Activated CD4-positive, alpha-beta T cell treated with anti-CD3 and anti-CD28 coated beads for 36 hours (primary cell): ENCODE measurements at regions not wholly inside any gene's neighbourhood (a gene's known extent, or its start where the extent isn't known, plus 50 kb on each side); places are given as distances from the start of the nearest gene placed in this dataset.
A peak's percentile ranks its signal among the peaks of the same experiment; 100 is the strongest.

ENCODE experiments used
- ATAC-seq: fragments of 200-7000 bp; cut with Tn5 transposase; one replicate; pipeline ENCODE4 v1.10.0; 2021; ENCODE audit warnings: mild to moderate bottlenecking, moderate library complexity
- CTCF ChIA-PET: fragments of 350-600 bp; sonication (Branson Sonifier 250); formaldehyde crosslinking; loops from one replicate; lab custom pipeline; 2021; ENCODE audit warnings: antibody characterized with exemption; lab: Charles Lee
- POLR2A ChIA-PET: fragments of 350-600 bp; sonication (Branson Sonifier 250); formaldehyde crosslinking; loops from one replicate; lab custom pipeline; 2021; ENCODE audit warnings: antibody characterized with exemption, inconsistent platforms; lab: Charles Lee
- DNase-seq: peaks from one replicate; pipeline ENCODE4 v3.0.0-alpha.2; 2020
- H3K27ac Mint-ChIP-seq: one replicate; pipeline ENCODE4 v1.8.0; 2021; ENCODE audit warnings: mixed read lengths
- H3K27me3 Mint-ChIP-seq: one replicate; pipeline ENCODE4 v1.8.0; 2021; ENCODE audit warnings: mixed read lengths
- H3K36me3 Mint-ChIP-seq: one replicate; pipeline ENCODE4 v1.8.0; 2021; ENCODE audit warnings: low read depth, mixed read lengths
- H3K4me1 Mint-ChIP-seq: one replicate; pipeline ENCODE4 v1.8.0; 2021; ENCODE audit warnings: mixed read lengths
- H3K4me3 Mint-ChIP-seq: one replicate; pipeline ENCODE4 v1.8.0; 2021; ENCODE audit warnings: mild to moderate bottlenecking, moderate library complexity, mixed read lengths
- H3K9me3 Mint-ChIP-seq: one replicate; pipeline ENCODE4 v1.8.0; 2021; ENCODE audit warnings: low read depth, mixed read lengths
- intact Hi-C, 2 experiments: fragments of 100-400 bp; cut with DNase I in 1 of 2; cut with micrococcal nuclease in 1 of 2; formaldehyde crosslinking; loops; one replicate each; pipeline versions ENCODE4 v1.14.2 to v1.15.1; 2022 to 2024; cut with DNase I, micrococcal nuclease

GRCh38 chr6:15132854-15133670 is 112.8 kb upstream of the JARID2 start:
- no peak overlapping the region for H3K27ac Mint-ChIP-seq
- H3K36me3 Mint-ChIP-seq = no peaks in the 10 kb centered on the region
- peaks cover 36% of the 10 kb centered on the region for H3K4me1 Mint-ChIP-seq
- H3K9me3 Mint-ChIP-seq = no peaks in the 10 kb centered on the region
- intact Hi-C loops = loop anchor here in 1 of 2 experiments (5.0 to 10.0 kb wide), 2 partner anchors 114 to 918 kb away; partner anchors contain the start of gene JARID2
- H3K27me3 Mint-ChIP-seq = no peaks in the 10 kb centered on the region
- CTCF ChIA-PET = no interaction called here
- H3K4me3 Mint-ChIP-seq = no peak overlapping the region
- ATAC-seq (peak; percentile 62), DNase-seq (no peak)
- POLR2A ChIA-PET = no interaction called here

GRCh38 chr6:15137086-15137485 is 108.8 kb upstream of the JARID2 start:
- no peak for DNase-seq

GRCh38 chr6:15143086-15143485 is 102.8 kb upstream of the JARID2 start:
- ChIA-PET POLR2A (no interaction called here), CTCF (no interaction called here)
- DNase-seq (no peak), ATAC-seq (no peak)
- no peaks in the 10 kb centered on the region for H3K9me3 Mint-ChIP-seq
- H3K27ac Mint-ChIP-seq = no peak overlapping the region
- no peaks in the 10 kb centered on the region for H3K36me3 Mint-ChIP-seq
- no peak overlapping the region for H3K4me3 Mint-ChIP-seq
- intact Hi-C loops = no loop called here
- no peaks in the 10 kb centered on the region for H3K27me3 Mint-ChIP-seq
- H3K4me1 Mint-ChIP-seq = no peaks in the 10 kb centered on the region

More at GRCh38 chr6:15137086-15137485, 108.8 kb upstream of the JARID2 start:
- H3K4me1 Mint-ChIP-seq = peaks cover 15% of the 10 kb centered on the region
- CTCF ChIA-PET = interaction anchor here (1.0 kb wide), 1 partner anchor 103 kb away, joined by 3 read pairs; no protein-coding TSS in a partner anchor
- H3K27ac Mint-ChIP-seq = no peak overlapping the region
- intact Hi-C loops = loop anchor here in 1 of 2 experiments (10.0 kb wide), 1 partner anchor 922 kb away; no protein-coding TSS in a partner anchor
- H3K36me3 Mint-ChIP-seq = no peaks in the 10 kb centered on the region
- no peaks in the 10 kb centered on the region for H3K9me3 Mint-ChIP-seq
- ATAC-seq = peak; percentile 75
- H3K27me3 Mint-ChIP-seq = no peaks in the 10 kb centered on the region
- no peak overlapping the region for H3K4me3 Mint-ChIP-seq
- POLR2A ChIA-PET = no interaction called here

- Mint-ChIP-seq H3K4me3 (no peak overlapping the region), H3K27ac (no peak overlapping the region), H3K4me1 (peaks cover under 1% of the 10 kb centered on the region), H3K27me3 (no peaks in the 10 kb centered on the region), H3K36me3 (no peaks in the 10 kb centered on the region), H3K9me3 (no peaks in the 10 kb centered on the region)
- ChIA-PET CTCF (no interaction called here), POLR2A (no interaction called here)
- ATAC-seq (no peak), DNase-seq (no peak)
- intact Hi-C loops = no loop called here
Observed at GRCh38 chr6:15143540-15143939, 102.3 kb upstream of the JARID2 start.

GRCh38 chr6:15145821-15146220 is 100.0 kb upstream of the JARID2 start:
- Mint-ChIP-seq H3K27ac (no peak overlapping the region), H3K27me3 (peaks cover 3% of the 10 kb centered on the region), H3K9me3 (no peaks in the 10 kb centered on the region), H3K36me3 (no peaks in the 10 kb centered on the region), H3K4me3 (no peak overlapping the region), H3K4me1 (peaks cover 3% of the 10 kb centered on the region)
- POLR2A ChIA-PET = interaction anchor here (0.6 kb wide), 1 partner anchor 171 kb away, joined by 3 read pairs; no protein-coding TSS in a partner anchor
- CTCF ChIA-PET = interaction anchor here (0.7 kb wide), 1 partner anchor 241 kb away, joined by 3 read pairs; no protein-coding TSS in a partner anchor
- DNase-seq (no peak), ATAC-seq (no peak)
- intact Hi-C loops = no loop called here

- intact Hi-C loops = no loop called here
- Mint-ChIP-seq H3K27me3 (peaks cover 3% of the 10 kb centered on the region), H3K27ac (no peak overlapping the region), H3K36me3 (no peaks in the 10 kb centered on the region), H3K4me1 (peaks cover 3% of the 10 kb centered on the region), H3K4me3 (no peak overlapping the region), H3K9me3 (no peaks in the 10 kb centered on the region)
- ATAC-seq (no peak), DNase-seq (no peak)
- POLR2A ChIA-PET = interaction anchor here (0.6 kb wide), 1 partner anchor 90 kb away, joined by 5 read pairs; no protein-coding TSS in a partner anchor
- CTCF ChIA-PET = no interaction called here
Observed at GRCh38 chr6:15147827-15148226, 98.0 kb upstream of the JARID2 start.

GRCh38 chr6:15148356-15148946 is 97.4 kb upstream of the JARID2 start:
- H3K4me3 Mint-ChIP-seq = no peak overlapping the region
- DNase-seq (no peak), ATAC-seq (peak; percentile 61)
- peaks cover 3% of the 10 kb centered on the region for H3K4me1 Mint-ChIP-seq
- intact Hi-C loops = no loop called here
- no peaks in the 10 kb centered on the region for H3K9me3 Mint-ChIP-seq
- ChIA-PET POLR2A (interaction anchor here (0.6 kb wide), 1 partner anchor 89 kb away, joined by 5 read pairs; no protein-coding TSS in a partner anchor), CTCF (interaction anchor here (0.6 to 0.7 kb wide), 2 partner anchors 572 to 1104 kb away, joined by 3 read pairs; no protein-coding TSS in a partner anchor)
- H3K36me3 Mint-ChIP-seq = no peaks in the 10 kb centered on the region
- H3K27ac Mint-ChIP-seq = no peak overlapping the region
- H3K27me3 Mint-ChIP-seq = peaks cover 3% of the 10 kb centered on the region

GRCh38 chr6:15150207-15150606 is 95.7 kb upstream of the JARID2 start:
- ChIA-PET CTCF (no interaction called here), POLR2A (interaction anchor here (0.7 kb wide), 1 partner anchor 922 kb away, joined by 3 read pairs; no protein-coding TSS in a partner anchor)
- Mint-ChIP-seq H3K9me3 (no peaks in the 10 kb centered on the region), H3K27me3 (peaks cover 3% of the 10 kb centered on the region), H3K4me3 (no peak overlapping the region), H3K4me1 (peaks cover 3% of the 10 kb centered on the region), H3K27ac (no peak overlapping the region), H3K36me3 (no peaks in the 10 kb centered on the region)
- DNase-seq (no peak), ATAC-seq (no peak)
- intact Hi-C loops = no loop called here

GRCh38 chr6:15152700-15153099 is 93.2 kb upstream of the JARID2 start:
- intact Hi-C loops = no loop called here
- ATAC-seq (no peak), DNase-seq (no peak)
- Mint-ChIP-seq H3K36me3 (no peaks in the 10 kb centered on the region), H3K27ac (no peak overlapping the region), H3K4me3 (no peak overlapping the region), H3K9me3 (no peaks in the 10 kb centered on the region), H3K27me3 (peaks cover 5% of the 10 kb centered on the region), H3K4me1 (peaks cover 3% of the 10 kb centered on the region)
- CTCF ChIA-PET = interaction anchor here (0.6 to 0.7 kb wide), 2 partner anchors 1110 to 1164 kb away, joined by 3 read pairs; no protein-coding TSS in a partner anchor
- POLR2A ChIA-PET = no interaction called here

GRCh38 chr6:15153191-15153590 is 92.7 kb upstream of the JARID2 start:
- intact Hi-C loops = no loop called here
- ChIA-PET POLR2A (no interaction called here), CTCF (interaction anchor here (0.6 kb wide), 1 partner anchor 1165 kb away, joined by 3 read pairs; no protein-coding TSS in a partner anchor)
- ATAC-seq = no peak
- DNase-seq = no peak
- Mint-ChIP-seq H3K27ac (no peak overlapping the region), H3K4me1 (peaks cover 3% of the 10 kb centered on the region), H3K4me3 (no peak overlapping the region), H3K9me3 (no peaks in the 10 kb centered on the region), H3K27me3 (peaks cover 5% of the 10 kb centered on the region), H3K36me3 (no peaks in the 10 kb centered on the region)

- ATAC-seq (no peak), DNase-seq (no peak)
- POLR2A ChIA-PET = no interaction called here
- CTCF ChIA-PET = interaction anchor here (0.6 kb wide), 1 partner anchor 548 kb away, joined by 3 read pairs; no protein-coding TSS in a partner anchor
- Mint-ChIP-seq H3K4me1 (no peaks in the 10 kb centered on the region), H3K27ac (no peak overlapping the region), H3K9me3 (no peaks in the 10 kb centered on the region), H3K36me3 (no peaks in the 10 kb centered on the region), H3K27me3 (peaks cover 3% of the 10 kb centered on the region), H3K4me3 (no peak overlapping the region)
- intact Hi-C loops = no loop called here
Observed at GRCh38 chr6:15157479-15157878, 88.4 kb upstream of the JARID2 start.
